DMS153 (cell line): ENCODE measurements at regions not wholly inside any gene's neighbourhood (a gene's known extent, or its start where the extent isn't known, plus 50 kb on each side); places are given as distances from the start of the nearest gene placed in this dataset.

Source experiments
- DNase-seq: peaks from one replicate; lab custom pipeline; 2025; lab: John Stamatoyannopoulos, UW

- DNase-seq = no peak
These were observed 186.7 kb upstream of the PMEPA1 start for GRCh38 chr20:57896563-57896962.

- DNase-seq = no peak
These were observed 186.2 kb upstream of the PMEPA1 start for GRCh38 chr20:57896017-57896416.

- no peak for DNase-seq
These were observed 185.5 kb upstream of the PMEPA1 start for GRCh38 chr20:57895161-57895855.

GRCh38 chr20:57894522-57894921 lies 184.7 kb upstream of the PMEPA1 start:
- no peak for DNase-seq

- no peak for DNase-seq
These were observed 184.3 kb upstream of the PMEPA1 start for GRCh38 chr20:57894096-57894495.

GRCh38 chr20:57893366-57893999 lies 183.7 kb upstream of the PMEPA1 start:
- no peak for DNase-seq

- no peak for DNase-seq
These were observed 182.7 kb upstream of the PMEPA1 start for GRCh38 chr20:57892471-57892870.

GRCh38 chr20:57891014-57891413 lies 181.2 kb upstream of the PMEPA1 start:
- DNase-seq = no peak

GRCh38 chr20:57890202-57890800 lies 180.5 kb upstream of the PMEPA1 start:
- DNase-seq = no peak

GRCh38 chr20:57888591-57888990 lies 178.8 kb upstream of the PMEPA1 start:
- DNase-seq = no peak

GRCh38 chr20:57884956-57885355 lies 175.1 kb upstream of the PMEPA1 start:
- DNase-seq = no peak

GRCh38 chr20:57883761-57884160 lies 173.9 kb upstream of the PMEPA1 start:
- DNase-seq = no peak

GRCh38 chr20:57883224-57883623 lies 173.4 kb upstream of the PMEPA1 start:
- no peak for DNase-seq

- no peak for DNase-seq
These were observed 172.8 kb upstream of the PMEPA1 start for GRCh38 chr20:57882451-57883161.

- no peak for DNase-seq
These were observed 171.9 kb upstream of the PMEPA1 start for GRCh38 chr20:57881466-57882385.

GRCh38 chr20:57880571-57880892 lies 170.7 kb upstream of the PMEPA1 start:
- DNase-seq = no peak

GRCh38 chr20:57879779-57880570 lies 170.2 kb upstream of the PMEPA1 start:
- DNase-seq = no peak

GRCh38 chr20:57879437-57879778 lies 169.6 kb upstream of the PMEPA1 start:
- no peak for DNase-seq

- no peak for DNase-seq
These were observed 169.1 kb upstream of the PMEPA1 start for GRCh38 chr20:57878786-57879424.

GRCh38 chr20:57877995-57878394 lies 168.2 kb upstream of the PMEPA1 start:
- no peak for DNase-seq
